Activated CD8-positive, alpha-beta T cell treated with anti-CD3 and anti-CD28 coated beads for 36 hours (primary cell): ENCODE measurements at regions not wholly inside any gene's neighbourhood (a gene's known extent, or its start where the extent isn't known, plus 50 kb on each side); places are given as distances from the start of the nearest gene placed in this dataset.

Experiments
- ATAC-seq: fragments of 200-7000 bp; cut with Tn5 transposase; one replicate; pipeline ENCODE4 v1.10.0; 2021; ENCODE audit warnings: mild to moderate bottlenecking, moderate library complexity
- CTCF ChIA-PET: fragments of 350-600 bp; sonication (Branson Sonifier 250); formaldehyde crosslinking; loops from one replicate; lab custom pipeline; 2021; ENCODE audit warnings: antibody characterized with exemption; lab: Charles Lee
- POLR2A ChIA-PET: fragments of 350-600 bp; sonication (Branson Sonifier 250); formaldehyde crosslinking; loops from one replicate; lab custom pipeline; 2021; ENCODE audit warnings: antibody characterized with exemption; lab: Charles Lee
- DNase-seq: peaks from one replicate; pipeline ENCODE4 v3.0.0-alpha.2; 2020
- H3K27ac Mint-ChIP-seq: one replicate; pipeline ENCODE4 v1.8.0; 2021; ENCODE audit warnings: mild to moderate bottlenecking, mixed read lengths
- H3K27me3 Mint-ChIP-seq: one replicate; pipeline ENCODE4 v1.8.0; 2021; ENCODE audit warnings: mixed read lengths
- H3K36me3 Mint-ChIP-seq: one replicate; pipeline ENCODE4 v1.8.0; 2021; ENCODE audit warnings: low read depth, mixed read lengths
- H3K4me1 Mint-ChIP-seq: one replicate; pipeline ENCODE4 v1.8.0; 2021; ENCODE audit warnings: low read depth, mixed read lengths
- H3K4me3 Mint-ChIP-seq: one replicate; pipeline ENCODE4 v1.8.0; 2021; ENCODE audit warnings: mild to moderate bottlenecking, moderate library complexity, mixed read lengths
- H3K9me3 Mint-ChIP-seq: one replicate; pipeline ENCODE4 v1.8.0; 2021; ENCODE audit warnings: mixed read lengths
- intact Hi-C: fragments of 100-400 bp; cut with micrococcal nuclease; formaldehyde crosslinking; loops from one replicate; pipeline ENCODE4 v1.10.0; 2022
- TF ChIP-seq, protein P1 (sequence below): fragments of 200-600 bp; IDR thresholded peaks from one replicate; pipeline ENCODE4 v1.8.0; 2022; ENCODE audit warnings: antibody characterized with exemption, mild to moderate bottlenecking

DNA sequence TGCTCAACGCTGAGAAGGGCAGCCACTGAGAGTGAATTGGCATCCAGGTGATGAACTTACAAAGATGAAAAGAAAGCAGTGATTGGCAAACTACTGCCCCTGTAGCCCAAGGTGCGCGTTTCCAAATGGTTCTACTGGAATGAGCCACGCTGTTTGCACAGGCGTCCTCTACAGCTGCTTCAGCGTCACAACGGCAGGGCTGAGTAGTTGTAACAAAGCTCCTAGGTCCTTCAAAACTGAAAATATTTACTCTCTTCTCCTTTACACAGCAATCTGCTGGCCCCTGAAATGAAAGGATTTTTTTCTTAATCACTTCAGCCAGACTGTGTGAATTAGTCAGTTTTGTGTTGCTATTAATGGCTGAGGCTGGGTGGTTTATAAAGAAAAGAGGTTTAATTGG is 107.2 kb upstream of the FOXF1 start:
- ATAC-seq (no peak), DNase-seq (no peak)
- no peaks in the 10 kb centered on the region for H3K9me3 Mint-ChIP-seq
- no peak overlapping the region for H3K4me3 Mint-ChIP-seq
- TF ChIP-seq, protein P1, sequence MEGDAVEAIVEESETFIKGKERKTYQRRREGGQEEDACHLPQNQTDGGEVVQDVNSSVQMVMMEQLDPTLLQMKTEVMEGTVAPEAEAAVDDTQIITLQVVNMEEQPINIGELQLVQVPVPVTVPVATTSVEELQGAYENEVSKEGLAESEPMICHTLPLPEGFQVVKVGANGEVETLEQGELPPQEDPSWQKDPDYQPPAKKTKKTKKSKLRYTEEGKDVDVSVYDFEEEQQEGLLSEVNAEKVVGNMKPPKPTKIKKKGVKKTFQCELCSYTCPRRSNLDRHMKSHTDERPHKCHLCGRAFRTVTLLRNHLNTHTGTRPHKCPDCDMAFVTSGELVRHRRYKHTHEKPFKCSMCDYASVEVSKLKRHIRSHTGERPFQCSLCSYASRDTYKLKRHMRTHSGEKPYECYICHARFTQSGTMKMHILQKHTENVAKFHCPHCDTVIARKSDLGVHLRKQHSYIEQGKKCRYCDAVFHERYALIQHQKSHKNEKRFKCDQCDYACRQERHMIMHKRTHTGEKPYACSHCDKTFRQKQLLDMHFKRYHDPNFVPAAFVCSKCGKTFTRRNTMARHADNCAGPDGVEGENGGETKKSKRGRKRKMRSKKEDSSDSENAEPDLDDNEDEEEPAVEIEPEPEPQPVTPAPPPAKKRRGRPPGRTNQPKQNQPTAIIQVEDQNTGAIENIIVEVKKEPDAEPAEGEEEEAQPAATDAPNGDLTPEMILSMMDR: no peak
- no peaks in the 10 kb centered on the region for H3K4me1 Mint-ChIP-seq
- ChIA-PET POLR2A (no interaction called here), CTCF (no interaction called here)
- no peaks in the 10 kb centered on the region for H3K36me3 Mint-ChIP-seq
- H3K27me3 Mint-ChIP-seq: peaks cover 5% of the 10 kb centered on the region
- H3K27ac Mint-ChIP-seq: no peak overlapping the region
- intact Hi-C loops: no loop called here

DNA sequence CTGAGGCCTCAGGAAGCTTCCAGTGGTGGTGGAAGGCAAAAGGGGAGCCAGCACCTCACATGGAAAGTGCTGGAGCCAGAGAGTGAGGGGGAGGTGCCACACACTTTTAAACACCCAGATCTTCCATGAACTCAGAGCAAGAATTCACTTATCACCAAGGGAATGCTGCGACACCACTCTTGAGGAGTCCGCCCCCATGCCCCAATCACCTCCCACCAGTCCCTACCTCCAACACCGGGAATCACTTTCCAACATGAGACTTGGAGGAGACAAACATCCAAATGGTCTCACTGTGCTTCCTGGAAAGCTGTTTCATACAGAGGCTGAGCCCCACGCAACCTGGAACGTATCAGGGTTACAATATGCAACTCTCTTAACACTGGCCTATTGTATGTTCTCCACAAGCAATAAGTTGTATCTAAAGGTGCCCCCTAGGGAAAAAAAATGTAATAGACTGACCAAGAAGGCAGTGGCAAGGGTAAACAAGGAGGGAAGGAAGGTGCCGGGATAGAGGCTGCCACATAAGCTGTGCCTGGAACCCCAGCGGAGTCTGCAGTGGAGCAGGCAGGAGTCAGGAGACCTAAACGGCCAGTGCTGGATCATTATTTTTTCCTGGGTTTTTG is 106.7 kb upstream of the FOXF1 start:
- Mint-ChIP-seq H3K4me1 (no peaks in the 10 kb centered on the region), H3K9me3 (no peaks in the 10 kb centered on the region), H3K4me3 (no peak overlapping the region), H3K27ac (no peak overlapping the region), H3K27me3 (peaks cover 5% of the 10 kb centered on the region), H3K36me3 (no peaks in the 10 kb centered on the region)
- ATAC-seq (no peak), DNase-seq (no peak)
- TF ChIP-seq, protein P1: no peak
- CTCF ChIA-PET: interaction anchor here (0.7 kb wide), 1 partner anchor 251 kb away, joined by 3 read pairs; no protein-coding TSS in a partner anchor
- POLR2A ChIA-PET: no interaction called here
- intact Hi-C loops: no loop called here

DNA sequence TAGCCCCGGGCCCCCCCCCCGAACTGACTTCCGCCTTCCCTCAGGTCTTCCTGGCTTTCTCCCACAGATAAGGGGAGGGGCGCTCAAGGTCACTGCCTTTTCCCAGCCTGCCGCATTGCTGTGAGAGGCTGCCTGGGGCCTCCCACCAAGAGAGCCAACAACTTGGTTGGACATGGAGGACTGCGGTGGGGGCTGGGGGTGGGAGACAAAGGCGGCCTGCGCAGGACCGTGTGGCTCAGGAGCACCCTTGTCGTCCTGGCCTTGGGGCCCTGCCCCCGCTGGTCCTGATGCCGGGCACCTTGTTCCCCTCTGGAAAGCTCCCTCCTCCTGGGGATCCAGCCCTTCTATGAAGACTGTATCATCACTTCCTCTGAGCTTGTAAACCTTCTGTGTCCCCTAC is 105.6 kb upstream of the FOXF1 start:
- TF ChIP-seq, protein P1: no peak
- Mint-ChIP-seq H3K36me3 (no peaks in the 10 kb centered on the region), H3K4me1 (no peaks in the 10 kb centered on the region), H3K4me3 (no peak overlapping the region), H3K9me3 (no peaks in the 10 kb centered on the region), H3K27ac (no peak overlapping the region), H3K27me3 (peaks cover 5% of the 10 kb centered on the region)
- no peak for DNase-seq
- CTCF ChIA-PET: interaction anchor here (0.7 kb wide), 1 partner anchor 252 kb away, joined by 3 read pairs; no protein-coding TSS in a partner anchor
- POLR2A ChIA-PET: no interaction called here
- ATAC-seq: no peak
- intact Hi-C loops: no loop called here

DNA sequence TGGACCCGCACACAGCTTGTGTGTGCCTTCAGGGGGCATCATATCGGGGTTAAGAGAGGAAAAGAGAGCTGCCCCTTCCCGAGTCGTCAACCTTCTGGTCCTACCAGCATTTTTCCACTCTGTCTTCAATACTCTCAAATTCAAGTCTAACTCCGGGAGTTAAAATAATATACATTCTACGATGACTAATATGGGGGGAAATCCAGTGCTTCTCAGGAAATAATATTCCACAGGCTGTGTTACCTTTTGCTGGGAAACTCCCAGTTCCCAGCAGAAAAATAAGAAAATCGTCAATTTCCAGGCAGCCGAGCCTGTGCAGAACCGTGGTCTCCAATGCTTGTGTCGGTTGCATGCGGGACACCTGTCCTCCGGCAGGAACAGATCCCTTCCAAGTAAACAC is 105.0 kb upstream of the FOXF1 start:
- DNase-seq: no peak
- intact Hi-C loops: no loop called here

DNA sequence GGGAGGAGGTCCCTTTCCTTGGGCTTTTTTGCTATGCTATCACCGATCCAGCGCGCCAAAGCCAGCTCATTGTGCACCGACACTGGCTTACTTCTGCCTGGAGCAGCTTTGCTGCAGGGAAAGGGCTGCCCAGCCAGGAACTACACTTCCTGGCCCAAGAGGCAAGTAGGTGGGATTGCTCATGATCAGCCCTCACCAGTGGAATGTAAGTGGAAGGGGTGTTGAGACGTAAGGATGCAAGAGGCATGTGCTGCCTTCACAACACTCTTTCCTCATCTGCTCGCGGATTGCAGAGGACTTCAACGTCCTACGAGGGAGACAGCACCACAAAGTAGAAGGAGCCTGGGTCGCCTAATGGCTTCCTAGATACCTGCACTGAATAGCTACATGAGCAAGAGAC is 104.3 kb upstream of the FOXF1 start:
- CTCF ChIA-PET: no interaction called here

More for the DNA sequence above, 105.0 kb upstream of the FOXF1 start:
- Mint-ChIP-seq H3K4me3 (no peak overlapping the region), H3K36me3 (no peaks in the 10 kb centered on the region), H3K4me1 (no peaks in the 10 kb centered on the region), H3K27me3 (peaks cover 7% of the 10 kb centered on the region), H3K9me3 (no peaks in the 10 kb centered on the region), H3K27ac (no peak overlapping the region)
- ChIA-PET POLR2A (no interaction called here), CTCF (no interaction called here)
- no peak for ATAC-seq
- TF ChIP-seq, protein P1: no peak

More for the DNA sequence above, 104.3 kb upstream of the FOXF1 start:
- intact Hi-C loops: no loop called here
- POLR2A ChIA-PET: no interaction called here
- Mint-ChIP-seq H3K9me3 (no peaks in the 10 kb centered on the region), H3K4me3 (no peak overlapping the region), H3K4me1 (no peaks in the 10 kb centered on the region), H3K27ac (no peak overlapping the region), H3K27me3 (peaks cover 7% of the 10 kb centered on the region), H3K36me3 (no peaks in the 10 kb centered on the region)
- no peak for ATAC-seq
- TF ChIP-seq, protein P1: no peak
- no peak for DNase-seq
